K562 (cell line): ENCODE measurements at regions not wholly inside any gene's neighbourhood (a gene's known extent, or its start where the extent isn't known, plus 50 kb on each side); places are given as distances from the start of the nearest gene placed in this dataset.

Experiments used
- EP300 ChIP-seq: IDR thresholded peaks from 2 replicates; pipeline ENCODE4 v1.6.1; 2012; ENCODE audit warnings: low read length, improper control_type of control experiment
- POLR2A ChIP-seq: fragments of 450-650 bp; conservative IDR thresholded peaks from 2 replicates; pipeline ENCODE4 v1.6.1; 2016
- ZBTB2 ChIP-seq: fragments of 450-650 bp; IDR thresholded peaks from 2 replicates; pipeline ENCODE4 v1.6.1; 2016; ENCODE audit warnings: antibody characterized with exemption
- ZNF263 ChIP-seq: sonication (generic); formaldehyde crosslinking; IDR thresholded peaks from 2 replicates; pipeline ENCODE4 v1.8.0; 2022; ENCODE audit warnings: mild to moderate bottlenecking, missing genetic modification reagents, borderline replicate concordance

- TF ChIP-seq ZNF263 (CRISPR knock-in tag) = no peak
- TF ChIP-seq POLR2A = no peak
- TF ChIP-seq EP300 = no peak
- TF ChIP-seq ZBTB2 = no peak
Measured at GRCh38 chr4:138957302-138957701, 58.3 kb upstream of the NOCT start.
